Stromal cell of bone marrow (primary cell): ENCODE measurements at regions not wholly inside any gene's neighbourhood (a gene's known extent, or its start where the extent isn't known, plus 50 kb on each side); places are given as distances from the start of the nearest gene placed in this dataset.

Source experiments
- DNase-seq: peaks from one replicate; pipeline ENCODE4 v3.0.0-alpha.2; 2012; ENCODE audit warnings: low read depth

GRCh38 chr10:30118590-30118989 is 59.2 kb upstream of the JCAD start:
- DNase-seq: no peak

GRCh38 chr10:30117812-30118501 is 58.6 kb upstream of the JCAD start:
- DNase-seq: no peak

- no peak for DNase-seq
These were observed 56.7 kb upstream of the JCAD start for GRCh38 chr10:30116041-30116491.

GRCh38 chr10:30115626-30115940 is 56.2 kb upstream of the JCAD start:
- DNase-seq: no peak

- DNase-seq: no peak
These were observed 55.7 kb upstream of the JCAD start for GRCh38 chr10:30114881-30115625.

GRCh38 chr10:30114401-30114800 is 55.0 kb upstream of the JCAD start:
- DNase-seq: no peak

- peak; percentile 90 for DNase-seq
These were observed 52.1 kb upstream of the JCAD start for GRCh38 chr10:30111340-30112022.
